Sigmoid colon (tissue), 6 donors: ENCODE measurements at regions not wholly inside any gene's neighbourhood (a gene's known extent, or its start where the extent isn't known, plus 50 kb on each side); places are given as distances from the start of the nearest gene placed in this dataset.

ENCODE experiments used
- DNase-seq: peaks from one replicate; pipeline ENCODE4 v3.0.0-alpha.2; 2019
- H3K27ac ChIP-seq, 4 donors: fragments of 200-600 bp; sonication (generic); one replicate each; pipeline ENCODE4 v1.5.1; 2016 to 2019; ENCODE audit warnings: mild to moderate bottlenecking in 1 of 4
- H3K27me3 ChIP-seq, 3 donors: fragments of 200-600 bp; sonication (generic); one replicate each; pipeline ENCODE4 v1.5.1; 2019; ENCODE audit warnings: mild to moderate bottlenecking in 1 of 3
- H3K36me3 ChIP-seq, 4 donors: fragments of 200-600 bp; sonication (generic); one replicate each; pipeline ENCODE4 v1.5.1; 2016 to 2019
- H3K4me1 ChIP-seq, 4 donors: fragments of 200-600 bp; sonication (generic); one replicate each; pipeline ENCODE4 v1.5.1; 2017 to 2019
- H3K4me3 ChIP-seq, 4 donors: fragments of 200-600 bp; sonication (generic); one replicate each; pipeline ENCODE4 v1.5.1; 2017 to 2019; ENCODE audit warnings: mild to moderate bottlenecking in 2 of 4, moderate library complexity in 1 of 4
- H3K9me3 ChIP-seq, 4 donors: fragments of 200-600 bp in 3 of 4; sonication (generic) in 3 of 4; one replicate each; pipeline versions ENCODE4 v1.5.1 to v1.6.1; 2013 to 2019
- EP300 ChIP-seq, 4 donors: sonication (generic); formaldehyde crosslinking; IDR thresholded peaks; one replicate each; pipeline ENCODE4 v1.6.1; 2017; ENCODE audit warnings: antibody characterized with exemption in 4 of 4
- POLR2A ChIP-seq, 2 donors: fragments of 450-650 bp; IDR thresholded peaks; one replicate each; pipeline ENCODE4 v1.6.1; 2016; ENCODE audit warnings: antibody characterized with exemption in 2 of 2, mild to moderate bottlenecking in 2 of 2, moderate library complexity in 2 of 2
- POLR2AphosphoS5 ChIP-seq, 4 donors: sonication (generic); formaldehyde crosslinking; IDR thresholded peaks; one replicate each; pipeline ENCODE4 v1.6.1; 2017; ENCODE audit warnings: antibody characterized with exemption in 4 of 4
- WGBS, 2 donors: extraction: QIAGEN DNeasy Blood & Tissue Kit; methylation state at CpG; one replicate each; pipeline ENCODE4 v1.1.7; 2013; 5-methylcytosine and 5-hydroxymethylcytosine counted together
- intact Hi-C: fragments of 100-400 bp; cut with DNase I; formaldehyde crosslinking; loops from one replicate; pipeline ENCODE4 v1.15.1; 2023
- TF ChIP-seq, protein P1 (sequence below), 4 experiments: fragments of 450-650 bp in 3 of 4; fragments of 200-600 bp in 1 of 4; IDR thresholded peaks; one replicate each; pipeline ENCODE4 v1.5.1; 2016 to 2019; ENCODE audit warnings: antibody characterized with exemption in 4 of 4, mild to moderate bottlenecking in 3 of 4, moderate library complexity in 2 of 4
- donor health status: healthy with polysubstance abuse.
- donor health status: healthy.

DNA sequence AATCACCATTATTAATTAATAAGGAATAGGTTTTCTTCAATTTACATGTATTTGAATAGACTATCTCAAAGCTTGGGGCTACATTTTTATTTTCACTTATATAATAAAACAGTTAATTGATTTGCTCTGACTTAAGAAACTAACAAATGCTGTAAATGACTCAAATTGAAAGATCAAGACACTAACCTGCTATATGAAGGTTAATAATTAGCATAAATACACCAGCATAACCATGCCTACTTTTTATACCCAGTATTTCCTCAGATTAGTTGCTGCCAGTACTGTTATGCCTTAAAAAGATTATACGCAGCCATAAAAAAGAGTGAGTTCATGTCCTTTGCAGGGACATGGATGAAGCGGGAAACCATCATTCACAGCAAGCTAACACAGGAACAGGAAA is 1545.1 kb downstream of the AMY1C start:
- no peaks in the 10 kb centered on the region for H3K4me1 ChIP-seq
- intact Hi-C loops: no loop called here
- no peak for TF ChIP-seq EP300 (IDR thresholded peaks at IDR 0.05)
- TF ChIP-seq, protein P1, sequence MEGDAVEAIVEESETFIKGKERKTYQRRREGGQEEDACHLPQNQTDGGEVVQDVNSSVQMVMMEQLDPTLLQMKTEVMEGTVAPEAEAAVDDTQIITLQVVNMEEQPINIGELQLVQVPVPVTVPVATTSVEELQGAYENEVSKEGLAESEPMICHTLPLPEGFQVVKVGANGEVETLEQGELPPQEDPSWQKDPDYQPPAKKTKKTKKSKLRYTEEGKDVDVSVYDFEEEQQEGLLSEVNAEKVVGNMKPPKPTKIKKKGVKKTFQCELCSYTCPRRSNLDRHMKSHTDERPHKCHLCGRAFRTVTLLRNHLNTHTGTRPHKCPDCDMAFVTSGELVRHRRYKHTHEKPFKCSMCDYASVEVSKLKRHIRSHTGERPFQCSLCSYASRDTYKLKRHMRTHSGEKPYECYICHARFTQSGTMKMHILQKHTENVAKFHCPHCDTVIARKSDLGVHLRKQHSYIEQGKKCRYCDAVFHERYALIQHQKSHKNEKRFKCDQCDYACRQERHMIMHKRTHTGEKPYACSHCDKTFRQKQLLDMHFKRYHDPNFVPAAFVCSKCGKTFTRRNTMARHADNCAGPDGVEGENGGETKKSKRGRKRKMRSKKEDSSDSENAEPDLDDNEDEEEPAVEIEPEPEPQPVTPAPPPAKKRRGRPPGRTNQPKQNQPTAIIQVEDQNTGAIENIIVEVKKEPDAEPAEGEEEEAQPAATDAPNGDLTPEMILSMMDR (IDR thresholded peaks at IDR 0.05): no peak
- no peak for TF ChIP-seq POLR2A (IDR thresholded peaks at IDR 0.05)
- no peak for TF ChIP-seq POLR2AphosphoS5 (IDR thresholded peaks at IDR 0.05)
- no peak overlapping the region for H3K27ac ChIP-seq
- H3K9me3 ChIP-seq: no peaks in the 10 kb centered on the region
- DNase-seq: no peak
- no peaks in the 10 kb centered on the region for H3K27me3 ChIP-seq
- no peaks in the 10 kb centered on the region for H3K36me3 ChIP-seq
- no peak overlapping the region for H3K4me3 ChIP-seq
- WGBS, 2 donors: 86 to 87% methylated on average over 2 of the region's 2 CpGs

DNA sequence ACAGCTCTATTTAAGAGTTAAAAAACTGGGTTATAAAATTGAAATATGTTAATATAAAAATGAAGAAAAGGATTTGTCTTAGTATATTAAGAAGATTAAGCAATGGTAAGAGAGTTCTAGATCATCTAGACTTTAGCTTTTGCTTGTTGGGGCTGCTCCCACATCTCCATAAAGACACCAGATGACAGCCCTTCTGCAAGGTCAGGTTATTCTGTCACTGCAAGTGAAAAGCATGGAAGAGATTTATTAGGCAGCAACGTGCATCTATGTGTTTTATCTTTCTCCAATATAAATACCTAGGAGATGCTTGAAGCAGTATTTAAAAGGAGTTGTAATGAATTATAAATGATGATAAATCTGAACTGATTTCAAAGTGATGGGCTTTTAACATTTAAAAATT is 1560.4 kb downstream of the AMY1C start:
- Histone ChIP-seq H3K36me3 (no peaks in the 10 kb centered on the region), H3K4me3 (no peak overlapping the region), H3K27me3 (no peaks in the 10 kb centered on the region), H3K9me3 (no peaks in the 10 kb centered on the region), H3K4me1 (no peaks in the 10 kb centered on the region), H3K27ac (no peak overlapping the region)
- DNase-seq: no peak
- WGBS, 2 donors: 8 to 31% methylated on average over 1 of the region's 1 CpG
- intact Hi-C loops: no loop called here
- TF ChIP-seq EP300 (IDR thresholded peaks at IDR 0.05) (no peak), POLR2A (IDR thresholded peaks at IDR 0.05) (no peak), POLR2AphosphoS5 (IDR thresholded peaks at IDR 0.05) (no peak)
- TF ChIP-seq, protein P1 (IDR thresholded peaks at IDR 0.05): no peak

DNA sequence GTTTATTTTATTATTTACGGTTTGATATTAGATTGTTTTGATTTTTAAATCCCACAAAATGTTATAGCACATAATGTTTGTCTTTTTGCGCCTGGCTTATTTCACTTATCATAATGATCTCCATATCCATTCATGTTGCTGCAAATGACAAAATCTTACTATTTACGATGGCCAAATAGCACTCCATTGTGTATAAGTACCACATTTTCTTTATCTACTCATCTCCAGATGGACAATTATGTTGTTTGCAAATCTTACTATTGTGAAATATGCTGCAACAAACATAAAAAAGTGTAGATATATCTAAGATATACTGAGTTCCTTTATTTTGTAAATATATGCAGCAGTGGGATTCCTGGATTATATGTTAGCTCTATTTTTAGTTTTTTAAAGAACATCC is 1568.3 kb downstream of the AMY1C start:
- peaks cover 0 to 4% (median 0%) of the 10 kb centered on the region in 4 donors for H3K9me3 ChIP-seq
- DNase-seq: no peak
- H3K36me3 ChIP-seq: no peaks in the 10 kb centered on the region
- no peaks in the 10 kb centered on the region for H3K4me1 ChIP-seq
- 82 to 88% methylated on average over 3 of the region's 3 CpGs for WGBS, 2 donors
- no peak overlapping the region for H3K4me3 ChIP-seq
- TF ChIP-seq POLR2A (IDR thresholded peaks at IDR 0.05) (no peak), POLR2AphosphoS5 (IDR thresholded peaks at IDR 0.05) (no peak), EP300 (IDR thresholded peaks at IDR 0.05) (no peak)
- TF ChIP-seq, protein P1 (IDR thresholded peaks at IDR 0.05): no peak
- intact Hi-C loops: no loop called here
- H3K27me3 ChIP-seq: no peaks in the 10 kb centered on the region
- H3K27ac ChIP-seq: no peak overlapping the region

DNA sequence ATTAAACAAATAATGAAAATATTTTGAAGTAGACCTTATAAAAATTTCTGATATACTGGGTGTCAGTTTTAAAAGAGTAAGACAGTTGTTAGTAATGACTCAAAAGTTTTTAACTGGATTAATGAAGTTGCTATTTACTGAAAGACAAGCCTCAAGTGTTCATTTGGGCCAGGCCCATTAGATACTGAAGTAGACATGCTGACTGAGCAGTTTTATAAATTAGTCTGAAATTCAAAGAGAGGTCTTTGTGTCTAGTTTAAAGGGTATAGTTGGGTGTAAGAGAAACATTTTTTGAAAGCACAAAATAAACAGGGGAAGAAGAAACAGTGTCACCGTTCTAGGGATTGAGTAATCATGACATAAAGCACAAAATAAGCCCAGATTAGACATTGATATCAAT is 1577.2 kb downstream of the AMY1C start:
- Histone ChIP-seq H3K27me3 (no peaks in the 10 kb centered on the region), H3K9me3 (no peaks in the 10 kb centered on the region), H3K27ac (no peak overlapping the region), H3K4me3 (no peak overlapping the region), H3K36me3 (no peaks in the 10 kb centered on the region), H3K4me1 (no peaks in the 10 kb centered on the region)
- 29 to 65% methylated on average over 1 of the region's 1 CpG for WGBS, 2 donors
- intact Hi-C loops: no loop called here
- no peak for TF ChIP-seq EP300 (IDR thresholded peaks at IDR 0.05)
- TF ChIP-seq POLR2A (IDR thresholded peaks at IDR 0.05): no peak
- TF ChIP-seq, protein P1 (IDR thresholded peaks at IDR 0.05): no peak
- no peak for TF ChIP-seq POLR2AphosphoS5 (IDR thresholded peaks at IDR 0.05)
- no peak for DNase-seq

DNA sequence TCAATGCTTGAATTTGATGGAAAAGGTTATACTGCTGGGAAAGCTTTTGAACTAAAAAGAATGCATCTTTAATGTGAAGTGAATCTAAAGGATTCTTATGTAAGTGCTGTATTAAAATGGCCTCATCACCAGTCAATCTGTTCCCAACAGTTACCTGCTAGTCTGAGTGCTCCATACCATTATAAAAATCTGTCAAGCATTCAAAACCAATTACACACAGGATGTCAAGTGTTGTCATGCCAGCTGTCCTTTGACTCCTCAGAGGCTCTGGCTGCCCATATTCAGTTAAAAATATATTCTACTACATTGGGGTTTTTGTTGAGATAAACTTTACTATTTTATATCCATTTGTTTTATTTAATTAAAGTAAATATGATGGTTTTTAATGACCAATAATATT is 1587.7 kb downstream of the AMY1C start:
- H3K27me3 ChIP-seq: no peaks in the 10 kb centered on the region
- no peak for DNase-seq
- no peaks in the 10 kb centered on the region for H3K36me3 ChIP-seq
- H3K4me1 ChIP-seq: no peaks in the 10 kb centered on the region
- H3K4me3 ChIP-seq: no peak overlapping the region
- no peak overlapping the region for H3K27ac ChIP-seq
- TF ChIP-seq POLR2A (IDR thresholded peaks at IDR 0.05) (no peak), EP300 (IDR thresholded peaks at IDR 0.05) (no peak), POLR2AphosphoS5 (IDR thresholded peaks at IDR 0.05) (no peak)
- TF ChIP-seq, protein P1 (IDR thresholded peaks at IDR 0.05): no peak
- no peaks in the 10 kb centered on the region for H3K9me3 ChIP-seq
- intact Hi-C loops: no loop called here
